Astrocyte (in vitro differentiated cells and primary cell): ENCODE measurements at regions not wholly inside any gene's neighbourhood (a gene's known extent, or its start where the extent isn't known, plus 50 kb on each side); places are given as distances from the start of the nearest gene placed in this dataset.
"Not testable (repeated sequence)": the region's sequence is repeated elsewhere in the genome, so short reads cannot be mapped to it uniquely, and the experiment has no call there.

Experiments used
- DNase-seq: peaks from one replicate; pipeline ENCODE4 v3.0.0-alpha.2; 2010; ENCODE audit warnings: low read depth
- FAIRE-seq: peaks from 2 replicates; lab custom pipeline; 2011; peaks lifted over from hg19 to GRCh38; lab: Jason Lieb, UNC
- H2AFZ ChIP-seq: 2 replicates; pipeline ENCODE4 v1.6.0; 2012; ENCODE audit warnings: low read depth, low read length, inconsistent platforms
- H3K27ac ChIP-seq: 2 replicates; pipeline ENCODE4 v1.5.1; 2011; ENCODE audit warnings: low read depth, low read length, inconsistent platforms
- H3K27me3 ChIP-seq: 2 replicates; pipeline ENCODE4 v1.6.0; 2011; ENCODE audit warnings: low read length, inconsistent platforms; ENCODE audit not compliant: insufficient read depth
- H3K36me3 ChIP-seq: 2 replicates; pipeline ENCODE4 v1.5.1; 2011; ENCODE audit warnings: low read length, inconsistent platforms; ENCODE audit not compliant: insufficient read depth
- H3K4me1 ChIP-seq: 2 replicates; pipeline ENCODE4 v1.5.1; 2011; ENCODE audit warnings: low read length, inconsistent platforms; ENCODE audit not compliant: insufficient read depth
- H3K4me2 ChIP-seq: 2 replicates; pipeline ENCODE4 v1.6.0; 2012; ENCODE audit warnings: low read length, inconsistent platforms
- H3K4me3 ChIP-seq: 2 replicates; pipeline ENCODE4 v1.5.1; 2011; ENCODE audit warnings: low read depth, mild to moderate bottlenecking, low read length, inconsistent platforms; ENCODE audit not compliant: insufficient read depth
- H3K79me2 ChIP-seq: 2 replicates; pipeline ENCODE4 v1.6.0; 2012; ENCODE audit warnings: mild to moderate bottlenecking, low read length, inconsistent platforms; ENCODE audit not compliant: insufficient read depth
- H3K9ac ChIP-seq: 2 replicates; pipeline ENCODE4 v1.6.0; 2012; ENCODE audit warnings: mild to moderate bottlenecking, low read length, inconsistent platforms
- H3K9me3 ChIP-seq: 2 replicates; pipeline ENCODE4 v1.5.1; 2012; ENCODE audit warnings: low read depth, mild to moderate bottlenecking, low read length, inconsistent platforms; ENCODE audit not compliant: insufficient read depth
- H4K20me1 ChIP-seq: 2 replicates; pipeline ENCODE4 v1.6.0; 2012; ENCODE audit warnings: low read length, inconsistent platforms; ENCODE audit not compliant: insufficient read depth
- H3K27ac Mint-ChIP-seq: one replicate; pipeline ENCODE4 v1.8.0; 2021; ENCODE audit warnings: mild to moderate bottlenecking, mixed read lengths; ENCODE audit not compliant: unreplicated experiment
- H3K27me3 Mint-ChIP-seq: one replicate; pipeline ENCODE4 v1.8.0; 2021; ENCODE audit warnings: low read depth, mixed read lengths; ENCODE audit not compliant: unreplicated experiment
- H3K36me3 Mint-ChIP-seq: one replicate; pipeline ENCODE4 v1.8.0; 2021; ENCODE audit warnings: low read depth, mixed read lengths; ENCODE audit not compliant: unreplicated experiment
- H3K4me1 Mint-ChIP-seq: one replicate; pipeline ENCODE4 v1.8.0; 2021; ENCODE audit warnings: low read depth, mixed read lengths; ENCODE audit not compliant: unreplicated experiment
- H3K4me3 Mint-ChIP-seq: one replicate; pipeline ENCODE4 v1.8.0; 2021; ENCODE audit warnings: mild to moderate bottlenecking, moderate library complexity, mixed read lengths; ENCODE audit not compliant: unreplicated experiment
- H3K9me3 Mint-ChIP-seq: one replicate; pipeline ENCODE4 v1.8.0; 2021; ENCODE audit warnings: mild to moderate bottlenecking, mixed read lengths; ENCODE audit not compliant: unreplicated experiment
- EZH2 ChIP-seq: IDR thresholded peaks from 2 replicates; pipeline ENCODE4 v1.6.1; 2012; ENCODE audit warnings: mild to moderate bottlenecking, low read length, inconsistent platforms; ENCODE audit not compliant: insufficient read depth
- TF ChIP-seq, protein P1 (sequence below): IDR thresholded peaks from 2 replicates; pipeline ENCODE4 v1.5.1; 2011; ENCODE audit warnings: low read depth, mild to moderate bottlenecking, inconsistent platforms, low read length, moderate library complexity; ENCODE audit not compliant: insufficient read depth

DNA sequence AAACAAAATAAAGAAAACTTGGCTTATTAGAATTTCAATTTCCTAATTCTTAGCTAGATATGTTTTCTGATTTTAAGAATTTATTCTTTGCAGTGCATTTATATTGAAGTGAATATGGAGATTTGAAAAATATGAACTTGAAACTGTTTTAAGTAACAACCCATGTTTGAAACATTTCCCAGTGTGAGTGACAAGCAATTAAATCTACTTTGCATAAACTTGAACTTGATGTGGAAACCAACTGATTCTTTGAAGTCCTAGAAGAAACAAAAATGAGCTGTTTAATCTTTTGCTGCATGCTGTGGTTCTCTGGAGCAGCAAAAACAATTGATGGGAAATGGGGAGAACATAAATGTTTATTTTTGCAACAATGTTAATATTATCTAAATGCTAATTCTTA is 430.2 kb downstream of the ARL4A start:
- no peaks in the 10 kb centered on the region for H4K20me1 ChIP-seq
- DNase-seq: no peak
- FAIRE-seq: no peak
- no peak overlapping the region for H3K27ac ChIP-seq
- peaks cover 10% of the 10 kb centered on the region for H3K9me3 Mint-ChIP-seq
- no peaks in the 10 kb centered on the region for H3K27me3 Mint-ChIP-seq
- no peak overlapping the region for H3K4me3 Mint-ChIP-seq
- H3K27me3 ChIP-seq: no peaks in the 10 kb centered on the region
- no peaks in the 10 kb centered on the region for H3K4me1 ChIP-seq
- H3K9ac ChIP-seq: no peak overlapping the region
- H2AFZ ChIP-seq: no peak overlapping the region
- no peak overlapping the region for H3K4me3 ChIP-seq
- H3K4me2 ChIP-seq: no peak overlapping the region
- no peaks in the 10 kb centered on the region for H3K9me3 ChIP-seq
- H3K27ac Mint-ChIP-seq: no peak overlapping the region
- no peaks in the 10 kb centered on the region for H3K79me2 ChIP-seq
- no peaks in the 10 kb centered on the region for H3K36me3 ChIP-seq
- no peaks in the 10 kb centered on the region for H3K36me3 Mint-ChIP-seq
- no peak for TF ChIP-seq EZH2
- TF ChIP-seq, protein P1, sequence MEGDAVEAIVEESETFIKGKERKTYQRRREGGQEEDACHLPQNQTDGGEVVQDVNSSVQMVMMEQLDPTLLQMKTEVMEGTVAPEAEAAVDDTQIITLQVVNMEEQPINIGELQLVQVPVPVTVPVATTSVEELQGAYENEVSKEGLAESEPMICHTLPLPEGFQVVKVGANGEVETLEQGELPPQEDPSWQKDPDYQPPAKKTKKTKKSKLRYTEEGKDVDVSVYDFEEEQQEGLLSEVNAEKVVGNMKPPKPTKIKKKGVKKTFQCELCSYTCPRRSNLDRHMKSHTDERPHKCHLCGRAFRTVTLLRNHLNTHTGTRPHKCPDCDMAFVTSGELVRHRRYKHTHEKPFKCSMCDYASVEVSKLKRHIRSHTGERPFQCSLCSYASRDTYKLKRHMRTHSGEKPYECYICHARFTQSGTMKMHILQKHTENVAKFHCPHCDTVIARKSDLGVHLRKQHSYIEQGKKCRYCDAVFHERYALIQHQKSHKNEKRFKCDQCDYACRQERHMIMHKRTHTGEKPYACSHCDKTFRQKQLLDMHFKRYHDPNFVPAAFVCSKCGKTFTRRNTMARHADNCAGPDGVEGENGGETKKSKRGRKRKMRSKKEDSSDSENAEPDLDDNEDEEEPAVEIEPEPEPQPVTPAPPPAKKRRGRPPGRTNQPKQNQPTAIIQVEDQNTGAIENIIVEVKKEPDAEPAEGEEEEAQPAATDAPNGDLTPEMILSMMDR: no peak
- peaks cover 19% of the 10 kb centered on the region for H3K4me1 Mint-ChIP-seq

GRCh38 chr7:13124629-13125028 is 437.2 kb downstream of the ARL4A start:
- H3K4me2 ChIP-seq, H3K4me1 ChIP-seq, H2AFZ ChIP-seq, DNase-seq, H3K36me3 ChIP-seq, H3K27me3 Mint-ChIP-seq, H3K36me3 Mint-ChIP-seq, H3K79me2 ChIP-seq, H3K9me3 ChIP-seq, H4K20me1 ChIP-seq, H3K9ac ChIP-seq, H3K27ac Mint-ChIP-seq, H3K4me3 Mint-ChIP-seq, H3K27ac ChIP-seq, H3K4me1 Mint-ChIP-seq, H3K27me3 ChIP-seq, FAIRE-seq, H3K4me3 ChIP-seq: not testable (repeated sequence)
- peaks cover 23% of the 10 kb centered on the region for H3K9me3 Mint-ChIP-seq

- H2AFZ ChIP-seq: no peak overlapping the region
- no peak overlapping the region for H3K4me3 ChIP-seq
- no peak overlapping the region for H3K4me3 Mint-ChIP-seq
- no peaks in the 10 kb centered on the region for H3K27me3 Mint-ChIP-seq
- H3K9me3 ChIP-seq: no peaks in the 10 kb centered on the region
- FAIRE-seq (no peak), DNase-seq (no peak)
- H3K36me3 ChIP-seq: no peaks in the 10 kb centered on the region
- no peak overlapping the region for H3K27ac ChIP-seq
- H3K4me1 ChIP-seq: no peaks in the 10 kb centered on the region
- H3K4me2 ChIP-seq: no peak overlapping the region
- no peaks in the 10 kb centered on the region for H4K20me1 ChIP-seq
- H3K27me3 ChIP-seq: no peaks in the 10 kb centered on the region
- no peak for TF ChIP-seq EZH2
- TF ChIP-seq, protein P1: no peak
- H3K9ac ChIP-seq: no peak overlapping the region
- H3K9me3 Mint-ChIP-seq: peaks cover 20% of the 10 kb centered on the region
- no peaks in the 10 kb centered on the region for H3K4me1 Mint-ChIP-seq
- H3K27ac Mint-ChIP-seq: no peak overlapping the region
- H3K79me2 ChIP-seq: no peaks in the 10 kb centered on the region
- H3K36me3 Mint-ChIP-seq: no peaks in the 10 kb centered on the region
Observed at GRCh38 chr7:13126347-13126746, 438.9 kb downstream of the ARL4A start.
